RCC 7860 (cell line): ENCODE measurements at regions not wholly inside any gene's neighbourhood (a gene's known extent, or its start where the extent isn't known, plus 50 kb on each side); places are given as distances from the start of the nearest gene placed in this dataset.

Experiments
- DNase-seq: peaks from one replicate; pipeline ENCODE4 v3.0.0-alpha.2; 2015; ENCODE audit warnings: low spot score
- FAIRE-seq: peaks from 2 replicates; lab custom pipeline; 2012; peaks lifted over from hg19 to GRCh38; lab: Jason Lieb, UNC

GRCh38 chr5:120199559-120199958, 264.5 kb upstream of the PRR16 start:
- FAIRE-seq (no peak), DNase-seq (no peak)

GRCh38 chr5:120207129-120207528, 257.0 kb upstream of the PRR16 start:
- DNase-seq: no peak
- FAIRE-seq: no peak

GRCh38 chr5:120217001-120217400, 247.1 kb upstream of the PRR16 start:
- no peak for DNase-seq
- FAIRE-seq: no peak

- DNase-seq: no peak
- no peak for FAIRE-seq
Measured at GRCh38 chr5:120219988-120220387, 244.1 kb upstream of the PRR16 start.

- FAIRE-seq (no peak), DNase-seq (no peak)
Measured at GRCh38 chr5:120225524-120225923, 238.6 kb upstream of the PRR16 start.

GRCh38 chr5:120228262-120229031, 235.7 kb upstream of the PRR16 start:
- DNase-seq: no peak
- FAIRE-seq: no peak

GRCh38 chr5:120229036-120229435, 235.1 kb upstream of the PRR16 start:
- DNase-seq (no peak), FAIRE-seq (no peak)

GRCh38 chr5:120231563-120231962, 232.5 kb upstream of the PRR16 start:
- no peak for FAIRE-seq

GRCh38 chr5:120236360-120236759, 227.7 kb upstream of the PRR16 start:
- no peak for FAIRE-seq
- no peak for DNase-seq

More at GRCh38 chr5:120231563-120231962, 232.5 kb upstream of the PRR16 start:
- DNase-seq: no peak

GRCh38 chr5:120239086-120239485, 225.0 kb upstream of the PRR16 start:
- no peak for DNase-seq
- FAIRE-seq: no peak

- no peak for DNase-seq
- no peak for FAIRE-seq
Measured at GRCh38 chr5:120240706-120241105, 223.4 kb upstream of the PRR16 start.

GRCh38 chr5:120241400-120241799, 222.7 kb upstream of the PRR16 start:
- DNase-seq: no peak
- no peak for FAIRE-seq

- no peak for DNase-seq
- FAIRE-seq: no peak
Measured at GRCh38 chr5:120251898-120252297, 212.2 kb upstream of the PRR16 start.

GRCh38 chr5:120252839-120253238, 211.3 kb upstream of the PRR16 start:
- FAIRE-seq: no peak
- DNase-seq: peak; percentile 17

- FAIRE-seq (no peak), DNase-seq (no peak)
Measured at GRCh38 chr5:120254385-120254784, 209.7 kb upstream of the PRR16 start.

GRCh38 chr5:120255214-120255613, 208.9 kb upstream of the PRR16 start:
- DNase-seq (no peak), FAIRE-seq (no peak)

- DNase-seq: no peak
- FAIRE-seq: no peak
Measured at GRCh38 chr5:120256376-120256775, 207.7 kb upstream of the PRR16 start.

GRCh38 chr5:120257358-120257971, 206.6 kb upstream of the PRR16 start:
- no peak for DNase-seq
- no peak for FAIRE-seq

GRCh38 chr5:120258123-120258522, 206.0 kb upstream of the PRR16 start:
- DNase-seq: no peak
- FAIRE-seq: no peak

- FAIRE-seq (no peak), DNase-seq (no peak)
Measured at GRCh38 chr5:120260651-120261050, 203.4 kb upstream of the PRR16 start.

GRCh38 chr5:120270498-120270897, 193.6 kb upstream of the PRR16 start:
- no peak for FAIRE-seq

GRCh38 chr5:120293796-120294195, 170.3 kb upstream of the PRR16 start:
- peak; percentile 47 for FAIRE-seq
- DNase-seq: no peak

More at GRCh38 chr5:120270498-120270897, 193.6 kb upstream of the PRR16 start:
- DNase-seq: no peak
